IPS-15b (cell line): ENCODE measurements at regions not wholly inside any gene's neighbourhood (a gene's known extent, or its start where the extent isn't known, plus 50 kb on each side); places are given as distances from the start of the nearest gene placed in this dataset.
"Not testable (repeated sequence)": the region's sequence is repeated elsewhere in the genome, so short reads cannot be mapped to it uniquely, and the experiment has no call there.

ENCODE experiments used
- H3K27me3 ChIP-seq: one replicate; pipeline ENCODE4 v1.6.1; 2013; ENCODE audit warnings: low read length; ENCODE audit not compliant: control insufficient read depth, insufficient read depth
- H3K36me3 ChIP-seq: one replicate; pipeline ENCODE4 v1.6.1; 2013; ENCODE audit warnings: low read length; ENCODE audit not compliant: control insufficient read depth, insufficient read depth
- H3K4me1 ChIP-seq: one replicate; pipeline ENCODE4 v1.6.1; 2013; ENCODE audit warnings: mild to moderate bottlenecking, low read length; ENCODE audit not compliant: control insufficient read depth, insufficient read depth
- H3K4me3 ChIP-seq: one replicate; pipeline ENCODE4 v1.5.1; 2013; ENCODE audit warnings: low read depth, low read length
- H3K9ac ChIP-seq: one replicate; pipeline ENCODE4 v1.6.1; 2013; ENCODE audit warnings: low read depth, mild to moderate bottlenecking, low read length
- H3K9me3 ChIP-seq: one replicate; pipeline ENCODE4 v1.6.1; 2013; ENCODE audit warnings: mild to moderate bottlenecking, low read length; ENCODE audit not compliant: control insufficient read depth, insufficient read depth

DNA sequence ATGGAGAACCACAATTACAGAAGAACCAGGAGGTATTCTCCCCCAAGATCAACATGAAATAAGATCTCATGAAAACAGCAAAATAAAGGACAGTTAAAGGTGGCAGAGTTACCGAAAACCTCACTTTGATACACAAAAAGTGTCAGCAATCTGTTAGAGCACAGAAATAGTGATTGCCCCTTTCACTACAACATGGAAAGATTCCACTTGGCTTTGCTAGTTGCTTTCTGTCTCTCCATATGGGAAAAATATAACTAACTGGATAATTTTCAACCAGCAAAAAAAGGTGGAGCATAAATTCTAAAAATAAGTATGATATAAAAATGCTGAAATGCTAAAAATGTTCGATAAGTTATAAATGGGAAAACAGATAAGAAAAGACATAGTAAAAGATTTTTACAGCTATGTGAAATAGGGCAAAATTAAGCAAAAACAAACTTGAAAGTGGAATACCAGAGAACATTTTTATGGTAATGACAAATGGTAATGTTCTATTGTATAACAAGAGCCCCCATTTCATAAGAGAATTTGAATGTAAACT lies 90.2 kb downstream of the GPR85 start:
- Histone ChIP-seq H3K9ac (no peak overlapping the region), H3K9me3 (no peaks in the 10 kb centered on the region), H3K4me3 (no peak overlapping the region), H3K36me3 (no peaks in the 10 kb centered on the region), H3K4me1 (no peaks in the 10 kb centered on the region), H3K27me3 (no peaks in the 10 kb centered on the region)

DNA sequence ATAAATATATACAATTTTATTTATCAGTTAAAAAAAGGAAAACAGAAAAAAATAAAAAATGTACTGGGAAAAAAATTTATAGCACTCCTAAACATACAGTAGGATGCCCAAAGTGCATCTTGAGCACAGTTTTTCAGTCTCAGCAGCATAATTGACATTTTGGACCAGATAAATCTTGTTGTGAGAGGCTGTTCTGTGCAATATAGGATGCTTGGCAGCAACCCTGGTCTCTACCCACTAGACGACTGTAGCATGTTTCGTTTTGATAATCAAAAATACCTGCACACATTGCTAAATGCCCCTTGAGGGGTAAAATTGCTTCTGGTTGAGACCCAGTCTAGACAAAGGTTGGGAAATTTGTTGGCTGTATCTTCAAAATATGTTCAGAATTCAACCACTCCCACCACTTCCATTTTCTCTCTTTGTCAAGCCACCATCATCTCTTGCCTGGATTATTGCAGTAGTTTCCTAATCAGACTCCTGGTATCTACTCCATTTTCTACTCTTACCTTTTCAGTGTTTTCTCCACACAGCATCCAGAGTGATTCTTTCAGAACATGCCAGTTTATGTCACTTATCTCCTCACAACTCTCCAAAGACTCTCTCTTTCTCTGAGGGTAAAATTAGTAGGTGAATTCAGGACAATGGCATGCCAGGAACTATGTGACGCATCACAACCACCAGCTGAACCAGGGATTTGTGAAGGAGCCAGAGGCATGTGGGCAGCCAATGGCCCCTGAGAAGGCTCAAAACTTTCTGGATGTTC lies 91.4 kb downstream of the GPR85 start:
- Histone ChIP-seq H3K9me3 (no peaks in the 10 kb centered on the region), H3K27me3 (no peaks in the 10 kb centered on the region), H3K4me1 (no peaks in the 10 kb centered on the region), H3K36me3 (no peaks in the 10 kb centered on the region), H3K9ac (no peak overlapping the region), H3K4me3 (no peak overlapping the region)

DNA sequence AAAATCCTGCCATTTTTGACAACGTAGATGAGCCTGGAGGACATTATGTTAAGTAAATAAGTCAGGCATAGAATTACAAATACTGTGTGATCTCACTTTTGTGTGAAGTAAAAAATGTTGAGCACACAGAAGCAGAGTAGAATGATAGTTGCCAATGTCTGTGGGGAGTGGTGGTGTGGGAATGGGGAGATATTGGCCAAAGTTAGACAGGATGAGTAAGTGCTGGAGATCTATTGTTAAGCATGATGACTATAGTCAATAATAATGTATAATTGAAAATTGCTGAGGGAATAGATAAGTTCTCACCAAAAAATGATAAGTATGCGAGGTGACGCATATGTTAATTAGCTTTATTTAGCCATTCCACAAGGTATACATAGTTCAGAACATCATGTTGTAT lies 92.0 kb downstream of the GPR85 start:
- H3K27me3 ChIP-seq: no peaks in the 10 kb centered on the region
- H3K36me3 ChIP-seq: no peaks in the 10 kb centered on the region
- H3K4me3 ChIP-seq: no peak overlapping the region
- no peaks in the 10 kb centered on the region for H3K9me3 ChIP-seq
- no peak overlapping the region for H3K9ac ChIP-seq
- H3K4me1 ChIP-seq: no peaks in the 10 kb centered on the region

DNA sequence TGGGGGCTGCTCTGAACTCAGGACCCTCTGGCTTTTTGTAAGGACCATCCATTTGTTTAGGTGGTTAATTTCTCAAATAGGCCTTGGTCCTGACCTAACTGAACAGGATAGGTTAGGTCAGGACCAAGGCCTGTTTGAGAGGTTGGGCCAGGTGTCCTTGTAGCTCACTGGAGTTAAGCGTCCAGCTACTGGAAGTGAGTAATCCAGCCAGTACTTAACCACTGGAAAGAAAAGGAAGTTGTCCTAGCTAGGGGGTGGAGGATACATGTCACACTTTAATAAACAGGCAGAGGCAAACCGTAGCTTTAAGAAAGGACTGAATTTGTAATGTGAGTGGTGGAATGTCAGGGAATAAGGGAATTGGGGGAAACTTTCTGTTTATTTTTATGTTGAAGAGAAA lies 96.0 kb downstream of the GPR85 start:
- Histone ChIP-seq H3K4me3 (no peak overlapping the region), H3K4me1 (peaks cover under 1% of the 10 kb centered on the region), H3K9me3 (no peaks in the 10 kb centered on the region), H3K27me3 (no peaks in the 10 kb centered on the region), H3K36me3 (no peaks in the 10 kb centered on the region), H3K9ac (no peak overlapping the region)

DNA sequence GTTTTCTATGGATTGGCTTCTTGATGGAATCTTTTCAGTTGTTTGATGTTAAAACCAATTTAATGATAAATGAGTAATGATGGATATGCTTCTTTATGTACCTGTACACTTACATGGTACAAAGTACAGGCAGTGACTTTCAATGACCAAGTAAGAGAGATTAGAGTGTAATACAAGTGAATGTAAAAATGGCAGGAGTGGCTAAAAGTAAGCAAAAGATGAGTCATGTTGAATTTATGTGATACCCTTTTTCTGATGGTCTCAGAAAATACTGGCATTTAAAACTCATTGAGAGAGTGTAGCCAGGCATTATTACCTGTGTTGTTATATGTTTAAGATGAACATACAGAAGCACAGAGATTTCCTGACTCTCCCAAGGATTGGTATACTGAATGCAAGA lies 97.1 kb downstream of the GPR85 start:
- no peaks in the 10 kb centered on the region for H3K36me3 ChIP-seq
- no peaks in the 10 kb centered on the region for H3K27me3 ChIP-seq
- H3K4me1 ChIP-seq: peaks cover 2% of the 10 kb centered on the region
- no peaks in the 10 kb centered on the region for H3K9me3 ChIP-seq
- no peak overlapping the region for H3K4me3 ChIP-seq
- H3K9ac ChIP-seq: no peak overlapping the region

DNA sequence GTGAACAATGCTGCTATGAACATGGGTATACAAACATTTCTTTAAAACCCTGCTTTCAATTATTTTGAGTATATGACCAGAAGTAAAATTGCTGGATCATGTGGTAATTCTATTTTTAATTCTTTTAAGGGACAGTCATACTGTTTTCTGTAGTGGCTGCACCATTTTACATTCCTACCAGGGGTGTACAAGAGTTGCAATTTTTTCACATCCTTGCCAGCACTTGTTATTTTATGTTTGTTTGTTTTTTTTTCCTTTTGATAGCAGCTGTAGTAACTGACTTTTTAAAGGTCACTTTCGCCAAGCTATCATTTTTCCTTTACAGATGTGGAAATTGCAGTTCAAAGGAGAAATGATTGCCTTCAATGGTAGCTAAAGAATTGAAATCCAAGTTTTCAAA lies 99.5 kb downstream of the GPR85 start:
- H3K9me3 ChIP-seq: no peaks in the 10 kb centered on the region
- H3K4me3 ChIP-seq: no peak overlapping the region
- peaks cover 2% of the 10 kb centered on the region for H3K4me1 ChIP-seq
- H3K36me3 ChIP-seq: no peaks in the 10 kb centered on the region
- H3K27me3 ChIP-seq: no peaks in the 10 kb centered on the region
- H3K9ac ChIP-seq: no peak overlapping the region

DNA sequence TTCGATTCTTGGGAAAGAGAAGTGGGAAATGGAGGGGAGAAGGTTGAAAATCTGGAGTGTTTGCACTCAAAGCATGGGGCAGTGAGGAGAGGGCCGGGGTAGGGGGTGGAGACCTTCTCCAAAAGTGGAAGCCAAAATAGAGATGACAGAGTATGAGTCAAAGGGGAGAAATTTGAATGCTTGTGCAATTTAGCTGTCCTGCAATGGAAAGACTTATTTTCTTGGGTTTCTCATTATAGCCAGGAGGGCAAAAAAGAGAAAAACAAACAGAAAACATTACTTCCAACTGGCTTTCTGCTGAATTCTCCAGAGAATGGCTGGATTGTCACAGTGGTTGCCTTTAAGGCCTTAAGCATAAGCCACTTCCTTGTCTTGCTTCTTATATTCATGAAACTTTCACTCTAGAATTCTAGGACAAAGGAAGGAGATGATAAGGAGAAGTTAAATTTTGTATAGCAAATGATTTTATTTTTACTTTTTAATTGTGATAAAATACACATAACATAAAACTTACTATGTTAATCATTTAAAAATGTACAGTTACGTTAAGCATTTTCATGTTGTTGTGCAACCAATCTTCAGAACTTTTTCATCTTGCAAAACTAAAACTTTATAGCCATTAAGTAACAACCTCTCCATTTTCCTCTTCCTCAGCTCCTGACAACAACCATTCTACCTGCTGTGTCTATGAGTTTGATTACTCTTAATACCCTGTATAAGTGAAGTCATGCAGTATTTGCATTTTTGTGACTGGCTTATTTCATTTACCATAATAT lies 100.2 kb downstream of the GPR85 start:
- no peak overlapping the region for H3K4me3 ChIP-seq
- no peak overlapping the region for H3K9ac ChIP-seq

DNA sequence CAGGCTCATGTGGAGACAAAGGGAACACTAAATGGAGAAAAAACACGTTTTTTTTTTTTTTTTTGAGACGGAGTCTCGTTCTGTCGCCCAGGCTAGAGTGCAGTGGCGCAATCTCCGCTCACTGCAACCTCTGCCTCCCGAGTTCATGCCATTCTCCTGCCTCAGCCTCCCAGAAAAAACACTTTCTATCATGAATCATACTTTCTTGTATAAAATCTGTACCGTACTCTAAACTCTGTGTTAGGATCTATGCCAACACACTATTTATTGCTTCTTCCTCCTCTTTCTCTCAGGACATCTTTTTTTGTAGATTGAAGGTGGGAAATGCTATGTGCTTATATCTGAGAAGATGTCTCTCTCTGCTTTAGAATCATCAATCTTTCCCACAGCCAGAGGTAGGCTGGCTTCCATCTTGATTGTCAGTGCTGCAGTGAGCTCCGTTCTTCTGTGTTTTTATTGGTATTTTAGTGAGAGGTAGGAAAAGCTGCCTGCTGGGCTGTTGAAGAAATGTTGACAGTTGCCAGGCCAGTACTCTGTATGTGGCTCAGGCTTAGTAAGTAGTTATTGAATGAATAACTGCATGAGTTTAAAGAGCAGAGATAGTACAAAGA lies 101.1 kb downstream of the GPR85 start:
- Histone ChIP-seq H3K4me1 (peaks cover 2% of the 10 kb centered on the region), H3K36me3 (no peaks in the 10 kb centered on the region), H3K9ac (no peak overlapping the region), H3K27me3 (no peaks in the 10 kb centered on the region), H3K9me3 (no peaks in the 10 kb centered on the region), H3K4me3 (no peak overlapping the region)

More for the DNA sequence above, 100.2 kb downstream of the GPR85 start:
- peaks cover 2% of the 10 kb centered on the region for H3K4me1 ChIP-seq
- H3K27me3 ChIP-seq: no peaks in the 10 kb centered on the region
- no peaks in the 10 kb centered on the region for H3K9me3 ChIP-seq
- no peaks in the 10 kb centered on the region for H3K36me3 ChIP-seq

DNA sequence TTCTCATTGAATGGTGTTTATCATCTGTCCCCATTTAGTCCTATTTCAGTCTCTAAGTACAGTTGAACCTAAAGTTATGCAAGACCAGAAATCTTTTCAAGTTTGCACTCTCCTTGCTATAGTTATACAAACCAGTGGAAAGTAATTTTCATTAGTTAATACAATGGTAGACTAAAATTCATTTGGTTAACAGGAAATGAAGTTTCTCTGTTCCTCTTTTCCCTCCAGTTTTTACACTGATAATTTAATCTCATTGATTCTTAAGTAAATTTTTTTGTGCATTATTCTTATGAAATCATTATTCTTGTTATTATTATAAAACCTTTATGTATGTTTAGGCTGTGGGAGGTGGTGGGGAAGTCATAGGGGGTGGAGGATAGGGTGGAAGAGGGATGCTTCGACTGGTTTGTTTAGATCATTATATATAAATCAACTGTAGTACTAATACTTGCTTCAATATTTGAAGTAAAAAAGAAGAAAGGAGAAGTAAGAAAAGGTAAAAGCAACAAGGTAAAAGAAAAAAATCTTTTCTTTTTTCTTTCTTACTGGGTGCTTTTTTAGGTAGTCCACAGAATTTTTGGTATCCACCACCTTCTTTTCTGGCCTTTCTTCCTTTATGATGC lies 104.1 kb downstream of the GPR85 start:
- H3K4me1 ChIP-seq: peaks cover 2% of the 10 kb centered on the region
- no peaks in the 10 kb centered on the region for H3K36me3 ChIP-seq

DNA sequence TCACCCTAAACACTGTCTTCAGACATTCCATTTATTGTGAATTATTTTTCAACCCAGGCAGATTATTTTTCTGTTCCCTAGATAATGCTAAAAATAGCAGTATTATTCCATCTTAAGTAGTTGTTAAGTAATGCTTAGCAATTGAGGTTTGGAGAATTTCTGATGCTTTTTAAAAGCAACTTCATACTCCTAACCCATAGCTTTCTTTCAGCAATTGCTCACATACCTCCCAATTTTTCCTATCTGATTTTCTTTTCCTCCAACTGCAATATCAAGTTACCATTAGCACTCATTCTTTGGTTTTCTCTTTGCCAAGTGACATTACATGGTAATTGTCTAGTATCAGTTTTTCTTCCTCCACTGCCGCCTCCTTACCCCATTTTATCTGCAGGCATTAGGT lies 104.7 kb downstream of the GPR85 start:
- Histone ChIP-seq H3K9me3 (no peaks in the 10 kb centered on the region), H3K36me3 (no peaks in the 10 kb centered on the region), H3K9ac (no peak overlapping the region)

More for the DNA sequence above, 104.1 kb downstream of the GPR85 start:
- H3K9me3 ChIP-seq: no peaks in the 10 kb centered on the region
- H3K9ac ChIP-seq: no peak overlapping the region
- no peaks in the 10 kb centered on the region for H3K27me3 ChIP-seq
- no peak overlapping the region for H3K4me3 ChIP-seq

DNA sequence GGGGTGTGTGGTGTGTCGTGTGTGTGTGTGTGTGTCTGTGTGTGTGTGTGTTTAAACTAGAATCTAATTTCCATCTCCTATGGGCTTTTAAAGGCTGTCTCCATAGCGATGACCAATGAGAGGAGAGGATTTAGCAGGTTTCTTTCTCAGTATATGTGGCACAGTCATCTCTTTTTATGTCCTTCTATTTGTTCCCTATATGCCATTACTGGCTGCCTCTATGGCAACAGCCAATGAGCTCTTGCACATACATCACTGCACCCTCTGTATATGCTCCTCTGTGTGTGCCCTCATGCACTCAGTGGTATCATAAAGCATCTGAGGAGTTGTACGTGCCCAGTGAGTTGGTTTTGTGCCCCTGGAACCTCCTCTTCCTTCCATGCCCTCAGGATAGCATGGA lies 107.6 kb downstream of the GPR85 start:
- H3K9ac ChIP-seq, H3K4me3 ChIP-seq, H3K27me3 ChIP-seq, H3K4me1 ChIP-seq, H3K36me3 ChIP-seq, H3K9me3 ChIP-seq: not testable (repeated sequence)

More for the DNA sequence above, 104.7 kb downstream of the GPR85 start:
- Histone ChIP-seq H3K4me3 (no peak overlapping the region), H3K4me1 (peaks cover 2% of the 10 kb centered on the region), H3K27me3 (no peaks in the 10 kb centered on the region)
